Glomerular visceral epithelial cell (primary cell): ENCODE measurements at regions not wholly inside any gene's neighbourhood (a gene's known extent, or its start where the extent isn't known, plus 50 kb on each side); places are given as distances from the start of the nearest gene placed in this dataset.
"Not testable (repeated sequence)": the region's sequence is repeated elsewhere in the genome, so short reads cannot be mapped to it uniquely, and the experiment has no call there.

Experiments
- DNase-seq: peaks from one replicate; pipeline ENCODE4 v3.0.0-alpha.2; 2016; ENCODE audit errors: extremely low spot score

- no peak for DNase-seq
Measured at GRCh38 chr19:30103981-30104380, 161.9 kb downstream of the URI1 start.

GRCh38 chr19:30105316-30105715, 163.3 kb downstream of the URI1 start:
- DNase-seq = no peak

- no peak for DNase-seq
Measured at GRCh38 chr19:30105727-30106126, 163.7 kb downstream of the URI1 start.

- DNase-seq = no peak
Measured at GRCh38 chr19:30106417-30107095, 164.5 kb downstream of the URI1 start.

- no peak for DNase-seq
Measured at GRCh38 chr19:30107251-30107650, 165.2 kb downstream of the URI1 start.

GRCh38 chr19:30109565-30109964, 167.5 kb downstream of the URI1 start:
- no peak for DNase-seq

GRCh38 chr19:30111021-30111855, 169.2 kb downstream of the URI1 start:
- DNase-seq = no peak

- DNase-seq = no peak
Measured at GRCh38 chr19:30112171-30112570, 170.1 kb downstream of the URI1 start.

- DNase-seq = no peak
Measured at GRCh38 chr19:30112666-30113065, 170.6 kb downstream of the URI1 start.

- DNase-seq = no peak
Measured at GRCh38 chr19:30113186-30113585, 171.1 kb downstream of the URI1 start.

GRCh38 chr19:30114095-30114494, 172.1 kb downstream of the URI1 start:
- not testable (repeated sequence) for DNase-seq

- DNase-seq = no peak
Measured at GRCh38 chr19:30115947-30116346, 173.9 kb downstream of the URI1 start.

GRCh38 chr19:30116530-30116929, 174.5 kb downstream of the URI1 start:
- DNase-seq = no peak

GRCh38 chr19:30116984-30117555, 175.0 kb downstream of the URI1 start:
- no peak for DNase-seq

- DNase-seq = no peak
Measured at GRCh38 chr19:30117636-30118145, 175.7 kb downstream of the URI1 start.

- no peak for DNase-seq
Measured at GRCh38 chr19:30118221-30118620, 176.2 kb downstream of the URI1 start.

- no peak for DNase-seq
Measured at GRCh38 chr19:30118760-30119159, 176.7 kb downstream of the URI1 start.

GRCh38 chr19:30119180-30119908, 177.3 kb downstream of the URI1 start:
- no peak for DNase-seq

GRCh38 chr19:30120860-30121484, 178.9 kb downstream of the URI1 start:
- DNase-seq = no peak

- no peak for DNase-seq
Measured at GRCh38 chr19:30122431-30122830, 180.4 kb downstream of the URI1 start.

GRCh38 chr19:30123119-30123518, 181.1 kb downstream of the URI1 start:
- DNase-seq = no peak

GRCh38 chr19:30123611-30124010, 181.6 kb downstream of the URI1 start:
- DNase-seq = no peak
